ENCODE measurements at regions not wholly inside any gene's neighbourhood (a gene's known extent, or its start where the extent isn't known, plus 50 kb on each side); places are given as distances from the start of the nearest gene placed in this dataset.

- TF ChIP-seq CTCF (IDR thresholded peaks at IDR 0.05 in 4 of 5, conservative IDR thresholded peaks at IDR 0.05 in 1 of 5) (no peak), POLR2A (IDR thresholded peaks at IDR 0.05) (no peak)
These were observed 430.5 kb downstream of the NAP1L3 start for GRCh38 chrX:93242897-93243296.
